Memory B cell (primary cell): ENCODE measurements at regions not wholly inside any gene's neighbourhood (a gene's known extent, or its start where the extent isn't known, plus 50 kb on each side); places are given as distances from the start of the nearest gene placed in this dataset.

ENCODE experiments used
- ATAC-seq: fragments of 150-1000 bp; cut with Tn5 transposase; 2 replicates; pipeline ENCODE4 v1.10.0; 2021; ENCODE audit warnings: low read depth, mild to moderate bottlenecking, moderate library complexity
- DNase-seq, 2 donors: peaks; one replicate each; pipeline ENCODE4 v3.0.0; 2022; ENCODE audit warnings: low spot score in 2 of 2
- H3K27ac Mint-ChIP-seq: one replicate; pipeline ENCODE4 v1.8.0; 2022; ENCODE audit warnings: mild to moderate bottlenecking, moderate library complexity, mixed read lengths
- H3K27me3 Mint-ChIP-seq: one replicate; pipeline ENCODE4 v1.8.0; 2022; ENCODE audit warnings: mixed read lengths
- H3K36me3 Mint-ChIP-seq: one replicate; pipeline ENCODE4 v1.8.0; 2022; ENCODE audit warnings: mild to moderate bottlenecking, mixed read lengths
- H3K4me1 Mint-ChIP-seq: one replicate; pipeline ENCODE4 v1.8.0; 2022; ENCODE audit warnings: mixed read lengths
- H3K4me3 Mint-ChIP-seq: one replicate; pipeline ENCODE4 v1.8.0; 2022; ENCODE audit warnings: mild to moderate bottlenecking, moderate library complexity, mixed read lengths
- H3K9me3 Mint-ChIP-seq: one replicate; pipeline ENCODE4 v1.8.0; 2022; ENCODE audit warnings: mixed read lengths

DNA sequence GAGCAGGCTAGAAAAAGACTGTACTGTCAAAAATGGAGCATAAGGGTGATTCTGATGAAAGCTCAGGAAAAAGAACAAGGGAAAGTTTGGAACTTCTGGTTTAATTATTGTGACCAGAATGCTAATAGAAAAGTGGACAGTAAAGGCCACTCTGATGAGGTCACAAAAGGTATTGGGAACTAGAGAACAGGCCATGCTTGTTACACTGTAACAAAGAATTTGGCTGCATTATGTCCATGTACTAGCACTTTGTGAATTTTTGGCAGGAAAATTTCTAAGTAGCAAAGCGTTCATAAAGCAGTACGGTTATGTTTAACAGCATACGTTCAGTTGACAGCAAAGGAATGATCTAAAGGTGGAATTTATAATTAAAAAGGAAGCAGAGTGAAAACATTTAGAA lies 418.6 kb downstream of the TRIB2 start:
- ATAC-seq: no peak

GRCh38 chr2:13135856-13136255 lies 419.1 kb downstream of the TRIB2 start:
- peaks cover 1% of the 10 kb centered on the region for H3K27me3 Mint-ChIP-seq
- no peak overlapping the region for H3K27ac Mint-ChIP-seq
- ATAC-seq (no peak), DNase-seq (no peak)
- no peaks in the 10 kb centered on the region for H3K36me3 Mint-ChIP-seq
- H3K4me3 Mint-ChIP-seq: no peak overlapping the region
- H3K9me3 Mint-ChIP-seq: no peaks in the 10 kb centered on the region
- H3K4me1 Mint-ChIP-seq: no peaks in the 10 kb centered on the region

More for the DNA sequence above, 418.6 kb downstream of the TRIB2 start:
- H3K4me1 Mint-ChIP-seq: no peaks in the 10 kb centered on the region
- H3K27ac Mint-ChIP-seq: no peak overlapping the region
- no peaks in the 10 kb centered on the region for H3K36me3 Mint-ChIP-seq
- H3K27me3 Mint-ChIP-seq: peaks cover 1% of the 10 kb centered on the region
- H3K9me3 Mint-ChIP-seq: no peaks in the 10 kb centered on the region
- DNase-seq: no peak
- H3K4me3 Mint-ChIP-seq: no peak overlapping the region

DNA sequence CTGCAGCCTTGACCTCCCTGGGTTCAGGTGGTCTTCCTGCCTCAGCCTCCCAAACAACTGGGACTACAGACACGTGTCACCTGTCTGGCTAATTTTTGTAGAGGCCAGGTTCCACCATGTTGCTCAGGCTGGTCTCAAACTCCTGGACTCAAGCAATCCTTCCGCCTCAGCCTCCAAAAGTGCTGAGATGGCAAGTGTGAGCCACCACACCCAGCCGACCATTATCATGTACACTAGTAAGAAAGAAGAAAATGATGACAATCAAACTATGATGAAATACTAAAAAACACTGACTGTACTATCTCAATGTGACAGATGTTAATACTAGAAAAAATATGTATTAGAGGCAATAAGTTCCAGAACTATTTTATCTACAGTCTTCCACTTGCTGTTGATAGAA lies 420.9 kb downstream of the TRIB2 start:
- DNase-seq (no peak), ATAC-seq (no peak)
- H3K27ac Mint-ChIP-seq: no peak overlapping the region
- H3K4me3 Mint-ChIP-seq: no peak overlapping the region
- no peaks in the 10 kb centered on the region for H3K4me1 Mint-ChIP-seq
- H3K27me3 Mint-ChIP-seq: peaks cover 2% of the 10 kb centered on the region
- H3K36me3 Mint-ChIP-seq: no peaks in the 10 kb centered on the region
- peaks cover 2% of the 10 kb centered on the region for H3K9me3 Mint-ChIP-seq

- H3K27ac Mint-ChIP-seq: no peak overlapping the region
- H3K9me3 Mint-ChIP-seq: peaks cover 2% of the 10 kb centered on the region
- ATAC-seq: no peak
- H3K4me1 Mint-ChIP-seq: no peaks in the 10 kb centered on the region
- H3K36me3 Mint-ChIP-seq: no peaks in the 10 kb centered on the region
- no peak overlapping the region for H3K4me3 Mint-ChIP-seq
- no peak for DNase-seq
- peaks cover 1% of the 10 kb centered on the region for H3K27me3 Mint-ChIP-seq
Measured at GRCh38 chr2:13141315-13141714, 424.6 kb downstream of the TRIB2 start.

GRCh38 chr2:13143451-13143850 lies 426.7 kb downstream of the TRIB2 start:
- no peaks in the 10 kb centered on the region for H3K36me3 Mint-ChIP-seq
- peaks cover 2% of the 10 kb centered on the region for H3K9me3 Mint-ChIP-seq
- ATAC-seq (no peak), DNase-seq (no peak)
- H3K4me3 Mint-ChIP-seq: no peak overlapping the region
- H3K27me3 Mint-ChIP-seq: peaks cover 1% of the 10 kb centered on the region
- H3K27ac Mint-ChIP-seq: no peak overlapping the region
- H3K4me1 Mint-ChIP-seq: no peaks in the 10 kb centered on the region

DNA sequence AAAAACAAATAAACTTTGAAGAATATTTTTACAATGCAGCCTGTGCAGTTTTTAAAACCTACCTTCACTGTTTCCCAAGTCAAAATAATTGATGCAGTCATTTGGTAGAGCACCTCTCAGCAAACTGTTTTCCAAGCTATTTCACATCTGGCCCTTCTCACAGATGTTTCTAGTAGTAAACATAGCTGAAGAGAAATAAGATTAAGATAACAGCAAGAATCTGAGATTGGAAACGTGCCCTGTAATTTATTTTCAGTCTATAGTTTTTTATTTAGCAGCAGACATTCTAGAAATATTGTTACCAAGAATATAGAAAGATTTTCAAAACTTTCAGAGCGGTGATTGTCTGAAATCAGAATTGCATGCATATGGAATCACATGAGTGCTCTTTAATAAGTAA lies 440.2 kb downstream of the TRIB2 start:
- H3K27me3 Mint-ChIP-seq: peaks cover 5% of the 10 kb centered on the region
- H3K36me3 Mint-ChIP-seq: no peaks in the 10 kb centered on the region
- H3K4me3 Mint-ChIP-seq: no peak overlapping the region

GRCh38 chr2:13158466-13158865 lies 441.7 kb downstream of the TRIB2 start:
- H3K4me3 Mint-ChIP-seq: no peak overlapping the region
- no peaks in the 10 kb centered on the region for H3K36me3 Mint-ChIP-seq
- no peaks in the 10 kb centered on the region for H3K4me1 Mint-ChIP-seq
- no peak for DNase-seq
- H3K27ac Mint-ChIP-seq: no peak overlapping the region
- peaks cover 2% of the 10 kb centered on the region for H3K9me3 Mint-ChIP-seq
- ATAC-seq: no peak
- peaks cover 6% of the 10 kb centered on the region for H3K27me3 Mint-ChIP-seq

More for the DNA sequence above, 440.2 kb downstream of the TRIB2 start:
- Mint-ChIP-seq H3K4me1 (no peaks in the 10 kb centered on the region), H3K9me3 (no peaks in the 10 kb centered on the region), H3K27ac (no peak overlapping the region)
- ATAC-seq (no peak), DNase-seq (no peak)

DNA sequence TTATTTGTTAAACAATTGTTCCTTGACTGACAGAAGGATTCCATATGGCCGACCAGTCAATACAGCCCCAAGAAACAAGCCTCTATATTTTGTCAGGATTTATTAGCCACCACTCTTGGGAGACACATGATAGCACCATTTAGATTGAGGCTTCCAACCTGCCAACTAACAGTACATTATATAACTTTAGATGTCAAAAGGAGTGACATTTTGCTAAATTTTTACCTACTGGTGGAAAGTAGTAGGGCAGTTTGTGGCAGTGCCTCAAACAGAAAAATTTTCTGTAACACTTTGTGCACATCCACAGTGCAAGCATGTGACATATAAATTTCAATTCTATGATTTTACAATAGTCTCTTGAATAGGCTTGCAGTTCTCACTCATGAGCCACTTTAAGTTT lies 464.0 kb downstream of the TRIB2 start:
- Mint-ChIP-seq H3K4me3 (no peak overlapping the region), H3K9me3 (peaks cover under 1% of the 10 kb centered on the region), H3K27me3 (peaks cover 1% of the 10 kb centered on the region), H3K36me3 (no peaks in the 10 kb centered on the region), H3K27ac (no peak overlapping the region), H3K4me1 (no peaks in the 10 kb centered on the region)
- DNase-seq (no peak), ATAC-seq (no peak)

- no peak for DNase-seq
- H3K36me3 Mint-ChIP-seq: no peaks in the 10 kb centered on the region
- H3K4me3 Mint-ChIP-seq: no peak overlapping the region
- H3K27ac Mint-ChIP-seq: no peak overlapping the region
- H3K9me3 Mint-ChIP-seq: no peaks in the 10 kb centered on the region
- peaks cover 3% of the 10 kb centered on the region for H3K27me3 Mint-ChIP-seq
- no peaks in the 10 kb centered on the region for H3K4me1 Mint-ChIP-seq
- ATAC-seq: peak; percentile 32
Measured at GRCh38 chr2:13193075-13193474, 476.3 kb downstream of the TRIB2 start.

DNA sequence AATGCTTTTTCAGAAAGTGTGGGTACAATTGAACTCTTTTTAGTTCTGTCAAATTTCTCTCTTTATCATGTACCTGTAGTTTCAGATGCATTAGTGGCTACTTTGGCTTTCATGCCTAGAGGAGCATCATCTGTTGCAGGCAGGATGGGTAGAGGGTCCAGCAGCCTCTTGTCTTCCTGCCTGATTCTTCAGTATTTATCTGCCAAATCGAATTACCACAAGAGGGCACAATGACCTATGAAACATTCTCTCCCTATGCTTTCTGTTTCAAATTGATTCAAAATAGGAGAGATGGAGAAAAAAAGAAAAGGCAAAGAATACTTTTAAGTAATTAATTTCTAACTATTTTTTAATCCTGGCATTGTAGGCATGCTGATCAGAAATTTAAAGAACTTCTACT lies 477.2 kb downstream of the TRIB2 start:
- Mint-ChIP-seq H3K4me1 (no peaks in the 10 kb centered on the region), H3K27ac (no peak overlapping the region), H3K4me3 (no peak overlapping the region), H3K27me3 (peaks cover 3% of the 10 kb centered on the region), H3K9me3 (no peaks in the 10 kb centered on the region), H3K36me3 (no peaks in the 10 kb centered on the region)
- DNase-seq (no peak), ATAC-seq (peak; percentile 29)

DNA sequence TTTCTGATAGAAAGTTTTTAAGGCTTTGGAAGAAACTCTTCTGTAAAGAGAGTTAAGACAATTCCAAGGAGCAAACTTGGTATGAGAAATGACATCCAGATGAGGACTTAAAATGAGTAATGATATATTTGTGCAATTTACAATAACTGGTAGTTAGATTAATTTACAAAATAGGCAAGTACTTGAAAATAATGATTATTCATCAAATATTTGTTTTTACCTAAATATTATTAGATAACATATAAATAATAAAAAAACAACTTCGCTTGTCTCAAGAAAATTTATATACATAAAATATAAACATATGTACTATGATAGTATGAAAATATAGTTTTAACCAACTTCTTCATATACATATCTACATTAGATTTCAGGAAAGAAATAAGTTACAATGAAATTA lies 478.5 kb downstream of the TRIB2 start:
- Mint-ChIP-seq H3K4me3 (no peak overlapping the region), H3K27me3 (peaks cover 5% of the 10 kb centered on the region), H3K36me3 (no peaks in the 10 kb centered on the region), H3K9me3 (no peaks in the 10 kb centered on the region), H3K4me1 (no peaks in the 10 kb centered on the region), H3K27ac (no peak overlapping the region)
- no peak for ATAC-seq
- no peak for DNase-seq

GRCh38 chr2:13197248-13197647 lies 480.5 kb downstream of the TRIB2 start:
- Mint-ChIP-seq H3K4me3 (no peak overlapping the region), H3K27me3 (peaks cover 5% of the 10 kb centered on the region), H3K4me1 (no peaks in the 10 kb centered on the region), H3K27ac (no peak overlapping the region), H3K36me3 (no peaks in the 10 kb centered on the region), H3K9me3 (no peaks in the 10 kb centered on the region)
- no peak for ATAC-seq
- DNase-seq: no peak

- Mint-ChIP-seq H3K4me1 (no peaks in the 10 kb centered on the region), H3K27ac (no peak overlapping the region), H3K9me3 (peaks cover 2% of the 10 kb centered on the region), H3K36me3 (no peaks in the 10 kb centered on the region), H3K4me3 (no peak overlapping the region), H3K27me3 (peaks cover 5% of the 10 kb centered on the region)
- no peak for DNase-seq
- no peak for ATAC-seq
Measured at GRCh38 chr2:13201924-13202323, 485.2 kb downstream of the TRIB2 start.

DNA sequence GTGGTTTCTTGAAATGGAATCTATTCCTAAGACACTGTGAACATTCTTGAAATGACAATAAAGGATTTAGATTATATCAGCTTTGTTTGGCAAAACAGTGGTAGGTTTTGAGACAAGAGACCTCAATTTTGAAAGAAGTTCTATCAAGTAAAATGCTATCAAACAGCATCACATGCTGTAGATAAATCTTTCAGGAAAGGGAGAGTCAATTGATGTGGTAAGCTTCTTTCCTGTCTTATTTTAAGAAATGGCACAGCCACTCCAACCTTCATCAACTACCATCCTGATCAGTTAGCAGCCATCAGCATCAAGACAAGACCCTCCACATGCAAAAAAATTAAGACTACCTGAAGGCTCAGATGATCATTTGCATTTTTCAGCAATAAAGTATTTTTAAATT lies 495.4 kb downstream of the TRIB2 start:
- peaks cover 13% of the 10 kb centered on the region for H3K9me3 Mint-ChIP-seq
- no peak for DNase-seq
- H3K36me3 Mint-ChIP-seq: peaks cover 3% of the 10 kb centered on the region
- H3K4me3 Mint-ChIP-seq: no peak overlapping the region
- no peak for ATAC-seq
- no peaks in the 10 kb centered on the region for H3K27me3 Mint-ChIP-seq
- no peaks in the 10 kb centered on the region for H3K4me1 Mint-ChIP-seq
- no peak overlapping the region for H3K27ac Mint-ChIP-seq

DNA sequence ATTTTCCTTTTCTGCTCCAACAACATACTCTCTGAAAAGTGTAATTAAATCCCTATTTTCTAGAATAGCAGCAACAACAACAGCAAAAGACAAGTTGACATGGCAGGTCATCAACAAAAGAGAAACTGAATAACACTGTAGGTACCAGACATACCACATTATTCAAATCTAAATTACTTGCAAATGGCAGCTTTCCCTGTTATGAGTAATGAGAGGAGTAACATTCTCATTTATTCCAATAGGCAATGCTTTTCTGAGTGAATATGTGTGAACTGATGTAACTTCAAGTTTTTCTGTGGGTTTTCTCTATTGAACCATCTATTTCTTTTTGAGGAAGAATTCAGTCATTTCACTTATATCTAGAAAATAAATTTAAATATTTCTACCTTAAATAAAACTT lies 501.5 kb downstream of the TRIB2 start:
- Mint-ChIP-seq H3K36me3 (peaks cover 3% of the 10 kb centered on the region), H3K27me3 (no peaks in the 10 kb centered on the region), H3K4me3 (no peak overlapping the region), H3K4me1 (no peaks in the 10 kb centered on the region), H3K9me3 (peaks cover 12% of the 10 kb centered on the region), H3K27ac (no peak overlapping the region)
- ATAC-seq (no peak), DNase-seq (no peak)

DNA sequence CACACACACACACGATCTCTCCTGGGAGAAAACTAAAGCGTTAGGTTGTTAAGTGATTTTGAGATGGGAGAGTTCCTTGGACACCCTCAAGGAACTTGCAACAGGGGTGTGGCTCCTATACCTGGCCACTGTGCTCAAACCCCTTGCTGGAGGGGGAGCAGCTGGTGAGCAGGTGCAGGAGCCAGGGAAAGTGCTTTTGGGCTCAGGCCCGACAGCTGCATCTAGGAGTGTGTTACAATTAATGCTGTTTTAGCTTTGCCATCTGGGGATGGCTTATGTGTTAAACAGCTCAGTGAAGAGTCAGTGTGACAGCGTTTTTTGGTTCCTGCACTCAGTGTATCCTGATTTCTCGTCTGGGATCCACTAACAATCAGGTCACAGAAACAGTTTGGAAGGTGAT lies 510.8 kb downstream of the TRIB2 start:
- Mint-ChIP-seq H3K4me1 (no peaks in the 10 kb centered on the region), H3K27me3 (peaks cover 5% of the 10 kb centered on the region), H3K9me3 (peaks cover 2% of the 10 kb centered on the region), H3K36me3 (no peaks in the 10 kb centered on the region), H3K4me3 (no peak overlapping the region), H3K27ac (no peak overlapping the region)
- ATAC-seq: no peak
- DNase-seq: no peak
